ENCODE measurements at regions not wholly inside any gene's neighbourhood (a gene's known extent, or its start where the extent isn't known, plus 50 kb on each side); places are given as distances from the start of the nearest gene placed in this dataset.

DNA sequence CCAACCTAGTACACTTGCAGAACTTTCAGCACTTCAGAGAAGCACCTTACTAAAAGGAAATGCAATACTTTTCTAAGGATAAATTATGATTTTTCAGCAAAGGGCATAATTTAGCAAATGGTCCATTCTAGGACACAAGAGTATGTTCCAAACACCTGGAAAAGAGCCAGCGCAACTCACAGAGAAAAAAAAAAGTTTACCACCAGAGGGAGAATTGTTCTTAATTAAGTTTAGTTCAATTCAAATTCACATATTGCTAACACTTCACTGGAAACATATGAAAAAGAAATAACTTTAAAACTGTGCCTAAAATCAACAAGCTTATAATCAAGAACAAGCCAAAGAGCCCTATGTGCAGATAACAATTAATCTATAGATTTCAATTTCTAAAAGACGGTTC, 338.1 kb downstream of the SEC16B start:
- TF ChIP-seq POLR2AphosphoS5 (IDR thresholded peaks at IDR 0.05; ENCODE audit: borderline replicate concordance, low read depth, low read length) (no peak), FOXP2 (optimal IDR thresholded peaks at IDR 0.05; ENCODE audit: control extremely low read depth, extremely low read length, insufficient read depth) (no peak), EZH2 (IDR thresholded peaks at IDR 0.05) (no peak)
- no peaks in the 10 kb centered on the region for H3K36me3 ChIP-seq (ENCODE audit: insufficient read depth, low read length)

DNA sequence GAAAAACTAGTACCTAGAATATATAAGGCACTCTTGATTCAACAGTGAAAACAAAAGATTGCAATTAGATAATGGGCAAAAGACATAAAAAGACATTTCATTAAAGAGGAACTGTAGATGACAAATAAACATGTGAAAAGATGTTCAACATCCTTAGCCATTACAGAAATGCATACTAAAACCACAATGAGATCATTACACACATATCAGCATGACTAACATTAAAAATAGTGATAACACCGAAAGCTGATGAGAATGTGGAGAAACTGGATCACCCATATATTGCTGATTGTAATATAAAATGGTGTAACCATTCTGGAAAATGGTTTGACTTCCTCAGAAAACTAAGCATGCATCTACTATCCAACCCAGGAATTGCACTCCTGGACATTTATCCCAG, 340.3 kb downstream of the SEC16B start:
- Histone ChIP-seq H3K36me3 (ENCODE audit: insufficient read depth, low read length) (no peaks in the 10 kb centered on the region), H3K27ac (no peak overlapping the region), H3K4me3 (no peak overlapping the region), H3K9me3 (ENCODE audit: low read depth, low read length) (no peaks in the 10 kb centered on the region), H3K9ac (ENCODE audit: insufficient read length) (no peak overlapping the region)
- TF ChIP-seq FOXP2 (optimal IDR thresholded peaks at IDR 0.05; ENCODE audit: control extremely low read depth, extremely low read length, insufficient read depth) (no peak), POLR2AphosphoS5 (IDR thresholded peaks at IDR 0.05; ENCODE audit: borderline replicate concordance, low read depth, low read length) (no peak), EZH2 (IDR thresholded peaks at IDR 0.05) (no peak)
- DNase-seq (ENCODE audit: low read depth, low spot score) = no peak

More for the DNA sequence above, 338.1 kb downstream of the SEC16B start:
- no peaks in the 10 kb centered on the region for H3K9me3 ChIP-seq (ENCODE audit: low read depth, low read length)
- H3K9ac ChIP-seq (ENCODE audit: insufficient read length) = no peak overlapping the region
- H3K27ac ChIP-seq = no peak overlapping the region
- H3K4me3 ChIP-seq = no peak overlapping the region
- DNase-seq (ENCODE audit: low read depth, low spot score) = no peak

DNA sequence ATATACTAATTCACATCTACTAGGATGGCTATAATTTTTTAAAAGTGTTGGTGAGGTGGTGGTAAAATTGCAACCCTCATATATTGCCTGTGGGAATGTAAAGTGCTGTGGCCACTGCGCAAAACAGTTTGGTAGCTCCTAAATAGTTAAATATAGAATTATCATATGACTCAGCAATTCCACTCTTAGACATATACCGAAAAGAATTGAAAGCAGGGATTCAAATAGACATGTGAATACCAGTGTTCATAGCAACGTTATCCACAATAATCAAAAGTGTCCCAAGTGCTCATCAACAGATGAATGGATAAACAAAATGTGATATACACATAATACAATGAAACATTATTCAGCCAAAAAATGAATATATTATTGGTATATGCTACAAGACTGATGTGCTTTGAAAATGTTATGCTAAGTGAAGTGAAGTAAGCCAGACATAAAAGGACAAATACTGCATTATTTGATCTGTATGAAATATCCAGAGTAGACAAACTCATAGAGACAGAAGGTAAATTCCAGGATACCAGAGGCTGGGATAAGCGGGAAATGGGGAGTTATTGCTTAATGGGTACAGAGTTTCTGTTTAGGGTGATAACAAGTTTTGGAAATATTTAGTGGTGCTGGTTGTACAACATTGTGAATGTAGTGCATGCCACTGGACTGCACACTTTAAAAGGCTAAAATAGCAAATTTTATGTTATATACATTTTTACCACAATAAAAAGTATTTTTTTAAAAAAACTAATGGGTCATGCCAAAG, 342.5 kb downstream of the SEC16B start:
- H3K9me3 ChIP-seq (ENCODE audit: low read depth, low read length) = no peaks in the 10 kb centered on the region
- no peaks in the 10 kb centered on the region for H3K36me3 ChIP-seq (ENCODE audit: insufficient read depth, low read length)
- no peak overlapping the region for H3K9ac ChIP-seq (ENCODE audit: insufficient read length)
- H3K4me3 ChIP-seq = no peak overlapping the region
- no peak overlapping the region for H3K27ac ChIP-seq
- no peak for TF ChIP-seq EZH2 (IDR thresholded peaks at IDR 0.05)
- TF ChIP-seq POLR2AphosphoS5 (IDR thresholded peaks at IDR 0.05; ENCODE audit: borderline replicate concordance, low read depth, low read length) = no peak
- TF ChIP-seq FOXP2 (optimal IDR thresholded peaks at IDR 0.05; ENCODE audit: control extremely low read depth, extremely low read length, insufficient read depth) = no peak
- no peak for DNase-seq (ENCODE audit: low read depth, low spot score)

DNA sequence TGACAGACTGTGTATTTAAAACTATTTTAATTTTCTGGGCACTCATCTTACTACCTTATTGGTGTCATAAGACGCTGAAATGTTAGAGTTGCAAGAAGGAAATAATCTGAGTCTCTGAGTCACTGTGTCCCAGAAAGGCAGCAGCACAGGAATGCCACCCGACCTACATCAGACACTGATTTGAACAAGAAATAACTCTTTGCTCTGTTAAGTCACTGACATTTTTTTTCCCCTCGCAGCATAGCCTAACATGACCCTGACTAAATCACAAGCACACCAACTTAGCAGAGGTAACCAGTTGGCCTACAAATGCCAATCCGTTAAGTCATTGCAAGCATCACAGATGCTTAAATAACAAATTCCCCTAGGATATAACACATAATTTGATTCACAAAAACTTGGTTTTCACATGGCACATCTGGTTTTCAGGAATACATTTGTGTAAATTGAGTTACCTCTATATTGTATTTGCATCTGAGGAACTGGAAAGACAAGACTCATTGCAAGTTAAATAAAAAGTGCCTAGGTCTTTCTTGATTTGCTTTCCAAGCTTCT, 349.1 kb downstream of the SEC16B start:
- no peaks in the 10 kb centered on the region for H3K9me3 ChIP-seq (ENCODE audit: low read depth, low read length)
- no peak overlapping the region for H3K4me3 ChIP-seq
- no peaks in the 10 kb centered on the region for H3K36me3 ChIP-seq (ENCODE audit: insufficient read depth, low read length)
- H3K9ac ChIP-seq (ENCODE audit: insufficient read length) = no peak overlapping the region
- no peak for DNase-seq (ENCODE audit: low read depth, low spot score)
- no peak for TF ChIP-seq FOXP2 (optimal IDR thresholded peaks at IDR 0.05; ENCODE audit: control extremely low read depth, extremely low read length, insufficient read depth)
- no peak for TF ChIP-seq POLR2AphosphoS5 (IDR thresholded peaks at IDR 0.05; ENCODE audit: borderline replicate concordance, low read depth, low read length)
- TF ChIP-seq EZH2 (IDR thresholded peaks at IDR 0.05) = no peak
- no peak overlapping the region for H3K27ac ChIP-seq

DNA sequence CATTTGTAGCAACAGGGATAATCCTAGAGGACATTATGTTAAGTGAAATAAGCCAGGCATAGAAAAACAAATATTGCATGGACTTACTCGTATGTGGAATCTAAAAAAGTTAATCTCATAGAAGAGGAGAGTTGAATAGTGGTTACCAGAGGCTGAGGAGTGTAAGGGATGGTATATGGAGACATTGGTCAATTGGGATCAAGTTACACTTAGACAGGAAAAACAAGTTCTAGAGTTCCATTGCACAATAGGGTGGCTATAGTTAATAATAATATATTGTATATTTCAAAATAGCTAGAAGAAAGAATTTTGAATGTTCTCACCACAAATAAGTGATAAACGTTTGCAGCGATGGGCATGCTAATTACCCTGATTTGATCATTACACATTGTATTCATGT, 354.6 kb downstream of the SEC16B start:
- no peak overlapping the region for H3K27ac ChIP-seq
- H3K4me3 ChIP-seq = no peak overlapping the region
- TF ChIP-seq POLR2AphosphoS5 (IDR thresholded peaks at IDR 0.05; ENCODE audit: borderline replicate concordance, low read depth, low read length) (no peak), EZH2 (IDR thresholded peaks at IDR 0.05) (no peak), FOXP2 (optimal IDR thresholded peaks at IDR 0.05; ENCODE audit: control extremely low read depth, extremely low read length, insufficient read depth) (no peak)
- no peaks in the 10 kb centered on the region for H3K9me3 ChIP-seq (ENCODE audit: low read depth, low read length)
- no peak overlapping the region for H3K9ac ChIP-seq (ENCODE audit: insufficient read length)
- no peaks in the 10 kb centered on the region for H3K36me3 ChIP-seq (ENCODE audit: insufficient read depth, low read length)
- DNase-seq (ENCODE audit: low read depth, low spot score) = no peak

DNA sequence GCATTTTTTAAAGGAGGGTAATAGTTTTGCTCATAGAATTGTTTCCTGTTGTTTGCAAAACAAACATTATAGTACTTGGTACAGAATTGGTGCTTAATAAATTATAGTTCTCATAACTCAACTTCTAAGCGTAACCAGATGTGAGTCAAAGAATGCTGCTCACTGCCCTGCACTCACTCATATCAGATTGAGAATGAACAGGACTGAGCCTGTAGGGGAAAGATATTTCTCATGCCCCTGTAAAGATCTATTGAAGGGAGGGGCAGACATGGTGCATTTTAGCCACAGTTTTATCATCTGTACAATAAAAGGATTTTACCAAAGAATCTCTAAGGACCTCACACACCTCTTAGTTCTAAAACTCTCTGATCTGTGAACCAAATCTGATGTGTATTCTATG, 358.5 kb downstream of the SEC16B start:
- Histone ChIP-seq H3K4me3 (no peak overlapping the region), H3K27ac (no peak overlapping the region), H3K9me3 (ENCODE audit: low read depth, low read length) (no peaks in the 10 kb centered on the region), H3K9ac (ENCODE audit: insufficient read length) (no peak overlapping the region), H3K36me3 (ENCODE audit: insufficient read depth, low read length) (no peaks in the 10 kb centered on the region)
- TF ChIP-seq FOXP2 (optimal IDR thresholded peaks at IDR 0.05; ENCODE audit: control extremely low read depth, extremely low read length, insufficient read depth) (no peak), EZH2 (IDR thresholded peaks at IDR 0.05) (no peak), POLR2AphosphoS5 (IDR thresholded peaks at IDR 0.05; ENCODE audit: borderline replicate concordance, low read depth, low read length) (no peak)
- DNase-seq (ENCODE audit: low read depth, low spot score) = no peak

DNA sequence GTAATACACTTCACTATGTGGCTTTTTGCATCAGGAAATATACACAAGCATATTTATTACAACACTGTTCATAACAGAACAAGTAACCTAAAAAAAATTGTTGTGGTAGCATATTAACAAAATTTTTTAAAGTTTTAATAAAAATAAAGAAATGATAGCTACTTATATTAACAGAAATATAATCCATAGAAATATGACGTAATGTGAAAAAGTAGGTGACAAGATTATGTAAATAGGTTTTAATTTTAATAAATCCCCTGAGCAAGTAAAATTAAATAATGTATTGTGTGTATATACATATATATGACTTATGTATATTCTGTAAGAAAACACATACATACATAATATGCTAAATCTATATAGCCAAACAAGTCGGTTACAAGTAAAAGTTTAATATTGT, 359.9 kb downstream of the SEC16B start:
- H3K9me3 ChIP-seq (ENCODE audit: low read depth, low read length) = no peaks in the 10 kb centered on the region
- TF ChIP-seq FOXP2 (optimal IDR thresholded peaks at IDR 0.05; ENCODE audit: control extremely low read depth, extremely low read length, insufficient read depth) = no peak
- no peak for TF ChIP-seq EZH2 (IDR thresholded peaks at IDR 0.05)
- TF ChIP-seq POLR2AphosphoS5 (IDR thresholded peaks at IDR 0.05; ENCODE audit: borderline replicate concordance, low read depth, low read length) = no peak
- H3K9ac ChIP-seq (ENCODE audit: insufficient read length) = no peak overlapping the region
- H3K27ac ChIP-seq = no peak overlapping the region
- DNase-seq (ENCODE audit: low read depth, low spot score) = no peak
- H3K36me3 ChIP-seq (ENCODE audit: insufficient read depth, low read length) = no peaks in the 10 kb centered on the region
- H3K4me3 ChIP-seq = no peak overlapping the region

DNA sequence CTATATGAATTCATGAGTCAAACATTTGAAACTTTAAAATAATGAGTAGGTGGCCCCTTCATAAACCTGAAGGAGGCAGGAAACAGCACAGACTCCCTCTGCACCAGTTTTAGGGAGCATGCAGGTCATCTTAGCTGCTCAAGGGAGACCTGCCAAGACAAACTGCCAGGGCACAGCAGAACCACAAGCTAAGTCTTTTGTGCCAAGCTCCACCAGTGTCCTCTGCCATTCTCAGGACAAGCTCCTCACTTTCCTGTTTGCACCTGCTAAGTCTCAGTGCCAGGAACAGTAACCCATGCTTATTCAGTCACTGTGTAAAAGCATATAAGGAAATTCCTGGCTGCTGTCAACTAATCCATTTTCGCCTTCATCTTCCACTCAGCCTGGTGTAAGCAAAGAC, 368.9 kb downstream of the SEC16B start:
- no peaks in the 10 kb centered on the region for H3K9me3 ChIP-seq (ENCODE audit: low read depth, low read length)
- H3K4me3 ChIP-seq = no peak overlapping the region
- H3K36me3 ChIP-seq (ENCODE audit: insufficient read depth, low read length) = no peaks in the 10 kb centered on the region
- no peak for DNase-seq (ENCODE audit: low read depth, low spot score)
- no peak for TF ChIP-seq POLR2AphosphoS5 (IDR thresholded peaks at IDR 0.05; ENCODE audit: borderline replicate concordance, low read depth, low read length)
- TF ChIP-seq FOXP2 (optimal IDR thresholded peaks at IDR 0.05; ENCODE audit: control extremely low read depth, extremely low read length, insufficient read depth) = no peak
- TF ChIP-seq EZH2 (IDR thresholded peaks at IDR 0.05) = no peak
- H3K27ac ChIP-seq = no peak overlapping the region
- no peak overlapping the region for H3K9ac ChIP-seq (ENCODE audit: insufficient read length)

Measured in SK-N-MC (cell line).